Astrocyte (in vitro differentiated cells and primary cell): ENCODE measurements at regions not wholly inside any gene's neighbourhood (a gene's known extent, or its start where the extent isn't known, plus 50 kb on each side); places are given as distances from the start of the nearest gene placed in this dataset.
"Not testable (repeated sequence)": the region's sequence is repeated elsewhere in the genome, so short reads cannot be mapped to it uniquely, and the experiment has no call there.

ENCODE experiments used
- DNase-seq: peaks from one replicate; pipeline ENCODE4 v3.0.0-alpha.2; 2010; ENCODE audit warnings: low read depth
- FAIRE-seq: peaks from 2 replicates; lab custom pipeline; 2011; peaks lifted over from hg19 to GRCh38; lab: Jason Lieb, UNC
- H2AFZ ChIP-seq: 2 replicates; pipeline ENCODE4 v1.6.0; 2012; ENCODE audit warnings: low read depth, low read length, inconsistent platforms
- H3K27ac ChIP-seq: 2 replicates; pipeline ENCODE4 v1.5.1; 2011; ENCODE audit warnings: low read depth, low read length, inconsistent platforms
- H3K27me3 ChIP-seq: 2 replicates; pipeline ENCODE4 v1.6.0; 2011; ENCODE audit warnings: low read length, inconsistent platforms; ENCODE audit not compliant: insufficient read depth
- H3K36me3 ChIP-seq: 2 replicates; pipeline ENCODE4 v1.5.1; 2011; ENCODE audit warnings: low read length, inconsistent platforms; ENCODE audit not compliant: insufficient read depth
- H3K4me1 ChIP-seq: 2 replicates; pipeline ENCODE4 v1.5.1; 2011; ENCODE audit warnings: low read length, inconsistent platforms; ENCODE audit not compliant: insufficient read depth
- H3K4me2 ChIP-seq: 2 replicates; pipeline ENCODE4 v1.6.0; 2012; ENCODE audit warnings: low read length, inconsistent platforms
- H3K4me3 ChIP-seq: 2 replicates; pipeline ENCODE4 v1.5.1; 2011; ENCODE audit warnings: low read depth, mild to moderate bottlenecking, low read length, inconsistent platforms; ENCODE audit not compliant: insufficient read depth
- H3K79me2 ChIP-seq: 2 replicates; pipeline ENCODE4 v1.6.0; 2012; ENCODE audit warnings: mild to moderate bottlenecking, low read length, inconsistent platforms; ENCODE audit not compliant: insufficient read depth
- H3K9ac ChIP-seq: 2 replicates; pipeline ENCODE4 v1.6.0; 2012; ENCODE audit warnings: mild to moderate bottlenecking, low read length, inconsistent platforms
- H3K9me3 ChIP-seq: 2 replicates; pipeline ENCODE4 v1.5.1; 2012; ENCODE audit warnings: low read depth, mild to moderate bottlenecking, low read length, inconsistent platforms; ENCODE audit not compliant: insufficient read depth
- H4K20me1 ChIP-seq: 2 replicates; pipeline ENCODE4 v1.6.0; 2012; ENCODE audit warnings: low read length, inconsistent platforms; ENCODE audit not compliant: insufficient read depth
- H3K27ac Mint-ChIP-seq: one replicate; pipeline ENCODE4 v1.8.0; 2021; ENCODE audit warnings: mild to moderate bottlenecking, mixed read lengths; ENCODE audit not compliant: unreplicated experiment
- H3K27me3 Mint-ChIP-seq: one replicate; pipeline ENCODE4 v1.8.0; 2021; ENCODE audit warnings: low read depth, mixed read lengths; ENCODE audit not compliant: unreplicated experiment
- H3K36me3 Mint-ChIP-seq: one replicate; pipeline ENCODE4 v1.8.0; 2021; ENCODE audit warnings: low read depth, mixed read lengths; ENCODE audit not compliant: unreplicated experiment
- H3K4me1 Mint-ChIP-seq: one replicate; pipeline ENCODE4 v1.8.0; 2021; ENCODE audit warnings: low read depth, mixed read lengths; ENCODE audit not compliant: unreplicated experiment
- H3K4me3 Mint-ChIP-seq: one replicate; pipeline ENCODE4 v1.8.0; 2021; ENCODE audit warnings: mild to moderate bottlenecking, moderate library complexity, mixed read lengths; ENCODE audit not compliant: unreplicated experiment
- H3K9me3 Mint-ChIP-seq: one replicate; pipeline ENCODE4 v1.8.0; 2021; ENCODE audit warnings: mild to moderate bottlenecking, mixed read lengths; ENCODE audit not compliant: unreplicated experiment
- EZH2 ChIP-seq: IDR thresholded peaks from 2 replicates; pipeline ENCODE4 v1.6.1; 2012; ENCODE audit warnings: mild to moderate bottlenecking, low read length, inconsistent platforms; ENCODE audit not compliant: insufficient read depth
- TF ChIP-seq, protein P1 (sequence below): IDR thresholded peaks from 2 replicates; pipeline ENCODE4 v1.5.1; 2011; ENCODE audit warnings: low read depth, mild to moderate bottlenecking, inconsistent platforms, low read length, moderate library complexity; ENCODE audit not compliant: insufficient read depth

DNA sequence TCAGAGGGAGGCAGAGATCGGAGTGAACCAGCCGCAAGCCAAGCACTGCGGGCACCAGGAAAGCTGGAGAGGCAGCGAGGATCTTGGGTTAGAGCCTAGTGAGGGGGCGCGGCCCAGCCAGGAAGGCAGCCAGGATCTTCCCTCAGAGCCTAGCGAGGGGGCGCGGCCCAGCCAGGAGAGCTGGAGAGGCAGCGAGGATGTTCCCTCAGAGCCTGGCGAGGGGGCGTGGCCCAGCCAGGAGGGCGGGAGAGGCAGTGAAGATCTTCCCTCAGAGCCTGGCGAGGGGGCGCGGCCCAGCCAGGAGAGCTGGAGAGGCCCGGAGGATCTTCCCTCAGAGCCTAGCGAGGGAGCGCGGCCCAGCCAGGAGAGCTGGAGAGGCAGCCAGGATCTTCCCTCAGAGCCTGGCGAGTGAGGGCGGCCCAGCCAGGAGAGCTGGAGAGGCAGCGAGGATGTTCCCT lies 62.7 kb upstream of the TMEM18 start:
- peak overlapping the region; percentile 53 for H3K9ac ChIP-seq

DNA sequence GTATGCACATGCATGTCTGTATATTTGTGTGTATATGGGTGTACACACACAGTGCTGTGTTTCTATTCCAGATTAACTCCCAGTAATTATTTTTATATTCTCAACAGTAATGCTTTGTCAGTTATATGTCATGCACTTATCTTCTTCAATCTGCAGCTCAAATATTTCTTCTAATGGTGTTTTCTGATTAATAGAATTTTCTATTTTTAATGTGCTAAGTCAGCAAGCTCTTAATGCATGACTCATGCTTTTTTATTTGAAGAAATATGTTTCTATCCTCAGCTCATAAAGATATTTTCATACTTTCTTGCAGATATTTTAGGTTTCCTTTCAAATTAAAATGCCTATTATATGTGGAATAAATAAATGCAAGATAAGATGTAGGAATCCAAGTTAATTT lies 59.7 kb upstream of the TMEM18 start:
- Mint-ChIP-seq H3K36me3 (no peaks in the 10 kb centered on the region), H3K27ac (no peak overlapping the region), H3K4me3 (no peak overlapping the region), H3K4me1 (peaks cover 7% of the 10 kb centered on the region), H3K9me3 (no peaks in the 10 kb centered on the region), H3K27me3 (peaks cover 3% of the 10 kb centered on the region)
- no peaks in the 10 kb centered on the region for H3K79me2 ChIP-seq
- FAIRE-seq (no peak), DNase-seq (no peak)
- H3K36me3 ChIP-seq = no peaks in the 10 kb centered on the region
- H3K27ac ChIP-seq = no peak overlapping the region
- no peaks in the 10 kb centered on the region for H4K20me1 ChIP-seq
- TF ChIP-seq, protein P1, sequence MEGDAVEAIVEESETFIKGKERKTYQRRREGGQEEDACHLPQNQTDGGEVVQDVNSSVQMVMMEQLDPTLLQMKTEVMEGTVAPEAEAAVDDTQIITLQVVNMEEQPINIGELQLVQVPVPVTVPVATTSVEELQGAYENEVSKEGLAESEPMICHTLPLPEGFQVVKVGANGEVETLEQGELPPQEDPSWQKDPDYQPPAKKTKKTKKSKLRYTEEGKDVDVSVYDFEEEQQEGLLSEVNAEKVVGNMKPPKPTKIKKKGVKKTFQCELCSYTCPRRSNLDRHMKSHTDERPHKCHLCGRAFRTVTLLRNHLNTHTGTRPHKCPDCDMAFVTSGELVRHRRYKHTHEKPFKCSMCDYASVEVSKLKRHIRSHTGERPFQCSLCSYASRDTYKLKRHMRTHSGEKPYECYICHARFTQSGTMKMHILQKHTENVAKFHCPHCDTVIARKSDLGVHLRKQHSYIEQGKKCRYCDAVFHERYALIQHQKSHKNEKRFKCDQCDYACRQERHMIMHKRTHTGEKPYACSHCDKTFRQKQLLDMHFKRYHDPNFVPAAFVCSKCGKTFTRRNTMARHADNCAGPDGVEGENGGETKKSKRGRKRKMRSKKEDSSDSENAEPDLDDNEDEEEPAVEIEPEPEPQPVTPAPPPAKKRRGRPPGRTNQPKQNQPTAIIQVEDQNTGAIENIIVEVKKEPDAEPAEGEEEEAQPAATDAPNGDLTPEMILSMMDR = no peak
- no peak for TF ChIP-seq EZH2
- no peak overlapping the region for H3K4me2 ChIP-seq
- no peaks in the 10 kb centered on the region for H3K27me3 ChIP-seq
- no peak overlapping the region for H3K9ac ChIP-seq
- H2AFZ ChIP-seq = no peak overlapping the region
- H3K4me3 ChIP-seq = no peak overlapping the region
- H3K9me3 ChIP-seq = no peaks in the 10 kb centered on the region
- H3K4me1 ChIP-seq = no peaks in the 10 kb centered on the region

More for the DNA sequence above, 62.7 kb upstream of the TMEM18 start:
- H3K4me3 Mint-ChIP-seq = peak overlapping the region; percentile 86
- H3K4me1 Mint-ChIP-seq, H3K4me1 ChIP-seq, H3K27me3 Mint-ChIP-seq, H4K20me1 ChIP-seq, H3K36me3 ChIP-seq, H3K36me3 Mint-ChIP-seq, H3K9me3 Mint-ChIP-seq, DNase-seq, H3K9me3 ChIP-seq, H3K27me3 ChIP-seq, H3K79me2 ChIP-seq, FAIRE-seq: not testable (repeated sequence)
- peak overlapping the region; percentile 77 for H3K27ac Mint-ChIP-seq
- peak overlapping the region; percentile 82 for H2AFZ ChIP-seq
- peak overlapping the region; percentile 91 for H3K4me2 ChIP-seq
- H3K27ac ChIP-seq = peak overlapping the region; percentile 8
- peak overlapping the region; percentile 56 for H3K4me3 ChIP-seq

DNA sequence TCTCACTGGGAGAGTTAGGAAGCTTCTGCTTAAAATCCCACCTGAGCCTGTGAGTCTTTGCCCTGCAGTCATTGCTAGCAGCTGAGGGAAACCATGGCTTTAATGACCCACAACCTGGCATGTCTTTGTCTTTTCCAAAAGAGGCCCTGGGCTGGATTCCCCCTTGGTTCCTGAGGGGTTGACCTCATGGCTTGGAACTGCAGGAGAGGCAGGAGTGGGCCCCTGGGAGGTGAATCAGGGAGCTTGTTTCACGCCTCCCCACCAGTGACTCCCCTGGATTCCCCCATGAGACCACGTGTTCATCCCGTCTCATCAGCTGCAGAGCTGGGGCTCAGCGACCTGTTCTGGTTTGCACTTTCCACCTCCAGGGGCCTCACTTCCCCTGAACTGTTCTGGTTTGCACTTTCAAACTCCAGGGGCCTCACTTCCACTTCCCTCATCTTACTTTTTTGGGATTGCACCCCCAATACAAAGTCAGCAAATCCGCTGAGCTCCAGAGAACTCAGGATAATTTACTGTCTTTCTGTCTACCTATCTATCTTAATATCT lies 58.5 kb upstream of the TMEM18 start:
- Mint-ChIP-seq H3K27me3 (peaks cover 3% of the 10 kb centered on the region), H3K9me3 (no peaks in the 10 kb centered on the region), H3K4me3 (no peak overlapping the region), H3K27ac (no peak overlapping the region), H3K36me3 (no peaks in the 10 kb centered on the region), H3K4me1 (peaks cover under 1% of the 10 kb centered on the region)
- no peak for DNase-seq
- no peaks in the 10 kb centered on the region for H3K36me3 ChIP-seq
- H3K27me3 ChIP-seq = no peaks in the 10 kb centered on the region
- no peak overlapping the region for H3K9ac ChIP-seq
- TF ChIP-seq, protein P1 = no peak
- no peak for TF ChIP-seq EZH2
- H4K20me1 ChIP-seq = no peaks in the 10 kb centered on the region
- no peak overlapping the region for H2AFZ ChIP-seq
- H3K9me3 ChIP-seq = no peaks in the 10 kb centered on the region
- H3K4me3 ChIP-seq = no peak overlapping the region
- H3K4me2 ChIP-seq = no peak overlapping the region
- no peaks in the 10 kb centered on the region for H3K79me2 ChIP-seq
- no peak overlapping the region for H3K27ac ChIP-seq
- H3K4me1 ChIP-seq = no peaks in the 10 kb centered on the region
- no peak for FAIRE-seq
